SK-N-SH (cell line): ENCODE measurements at regions not wholly inside any gene's neighbourhood (a gene's known extent, or its start where the extent isn't known, plus 50 kb on each side); places are given as distances from the start of the nearest gene placed in this dataset.

ENCODE experiments used
- CTCF ChIA-PET: fragments of 300-600, 350-600 bp; formaldehyde crosslinking; extraction: SDS; loops from one replicate; lab custom pipeline; 2021; lab: Yijun Ruan, JAX
- POLR2A ChIA-PET: fragments of 350-600 bp; sonication (Branson Sonifier 250); formaldehyde crosslinking; extraction: SDS; loops from one replicate; lab custom pipeline; 2020; ENCODE audit warnings: antibody characterized with exemption, inconsistent platforms; lab: Yijun Ruan, JAX
- DNase-seq: peaks from one replicate; pipeline ENCODE4 v3.0.0; 2012
- H2AFZ ChIP-seq: fragments of 200-600 bp; sonication (generic); 2 replicates; pipeline ENCODE4 v1.8.1; 2016; ENCODE audit warnings: antibody characterized with exemption, mild to moderate bottlenecking, low read depth
- H3F3A ChIP-seq: fragments of 200-600 bp; sonication (generic); replicated peaks from 2 replicates; pipeline ENCODE3; 2016; ENCODE audit warnings: antibody characterized with exemption, mild to moderate bottlenecking; ENCODE audit not compliant: insufficient read depth
- H3K27ac ChIP-seq, 2 experiments: fragments of 200-500 bp in 1 of 2; fragments of 200-600 bp in 1 of 2; sonication (Bioruptor generic) in 1 of 2; sonication (generic), shearing (Covaris generic) in 1 of 2; 2 replicates each; pipeline versions ENCODE4 v1.5.1 to v1.6.1; 2014 to 2016; ENCODE audit warnings: low read depth in 2 of 2, inconsistent platforms in 1 of 2, low read length in 1 of 2, mild to moderate bottlenecking in 1 of 2, mixed read lengths in 1 of 2
- H3K27me3 ChIP-seq: fragments of 200-600 bp; sonication (generic), shearing (Covaris generic); 2 replicates; pipeline ENCODE4 v1.6.1; 2016; ENCODE audit warnings: mixed run types; ENCODE audit not compliant: insufficient read depth
- H3K36me3 ChIP-seq, 2 experiments: fragments of 200-500 bp in 1 of 2; fragments of 200-600 bp in 1 of 2; sonication (Bioruptor generic) in 1 of 2; sonication (generic) in 1 of 2; replicated peaks in 1 of 2; 2 replicates each; pipeline versions ENCODE3 to v1.5.1; 2014 to 2016; ENCODE audit warnings: low read length in 1 of 2, mild to moderate bottlenecking in 1 of 2; ENCODE audit not compliant: insufficient read depth in 2 of 2, control insufficient read depth in 1 of 2
- H3K4me1 ChIP-seq, 2 experiments: fragments of 200-500 bp in 1 of 2; fragments of 200-600 bp in 1 of 2; sonication (Bioruptor generic) in 1 of 2; sonication (generic), shearing (Covaris generic) in 1 of 2; 2 replicates each; pipeline versions ENCODE4 v1.5.1 to v1.6.1; 2014 to 2016; ENCODE audit warnings: low read depth in 1 of 2, low read length in 1 of 2, mixed run types in 1 of 2; ENCODE audit not compliant: insufficient read depth in 2 of 2, control insufficient read depth in 1 of 2
- H3K4me2 ChIP-seq: fragments of 200-600 bp; sonication (generic), shearing (Covaris generic); 2 replicates; pipeline ENCODE4 v1.6.1; 2017; ENCODE audit warnings: mixed run types
- H3K4me3 ChIP-seq, 2 experiments: fragments of 200-500 bp in 1 of 2; fragments of 200-600 bp in 1 of 2; sonication (Bioruptor generic) in 1 of 2; sonication (generic), shearing (Covaris generic) in 1 of 2; 2 replicates each; pipeline versions ENCODE4 v1.5.1 to v1.8.1; 2014 to 2016; ENCODE audit warnings: low read depth in 2 of 2, inconsistent platforms in 1 of 2, low read length in 1 of 2, mild to moderate bottlenecking in 1 of 2, mixed read lengths in 1 of 2, moderate library complexity in 1 of 2
- H3K79me2 ChIP-seq: fragments of 200-600 bp; sonication (generic); 2 replicates; pipeline ENCODE4 v1.8.1; 2017; ENCODE audit warnings: mild to moderate bottlenecking; ENCODE audit not compliant: insufficient read depth
- H3K9ac ChIP-seq: fragments of 200-600 bp; sonication (generic); 2 replicates; pipeline ENCODE4 v1.6.1; 2017; ENCODE audit warnings: mixed run types
- H3K9me2 ChIP-seq: fragments of 200-600 bp; sonication (generic); 2 replicates; pipeline ENCODE4 v1.6.1; 2017; ENCODE audit warnings: mixed run types
- H3K9me3 ChIP-seq: fragments of 200-600 bp; sonication (generic); 2 replicates; pipeline ENCODE4 v1.6.1; 2017; ENCODE audit warnings: mixed run types, mild to moderate bottlenecking, moderate library complexity
- H4K20me1 ChIP-seq: fragments of 200-600 bp; sonication (generic); 2 replicates; pipeline ENCODE4 v1.6.1; 2017; ENCODE audit warnings: mild to moderate bottlenecking, mixed run types; ENCODE audit not compliant: insufficient read depth
- FOSL2 ChIP-seq: IDR thresholded peaks from 2 replicates; pipeline ENCODE4 v1.4.0; 2012; ENCODE audit warnings: low read depth, mild to moderate bottlenecking, moderate library complexity, borderline replicate concordance
- FOXM1 ChIP-seq: IDR thresholded peaks from 2 replicates; pipeline ENCODE4 v1.4.0; 2012; ENCODE audit warnings: low read depth, mild to moderate bottlenecking
- GABPA ChIP-seq: IDR thresholded peaks from 2 replicates; pipeline ENCODE4 v1.4.0; 2012; ENCODE audit warnings: low read depth, mild to moderate bottlenecking
- POLR2AphosphoS5 ChIP-seq: IDR thresholded peaks from 2 replicates; pipeline ENCODE4 v1.6.1; 2012; ENCODE audit warnings: low read depth, low read length
- RCOR1 ChIP-seq: fragments of 150-350 bp; IDR thresholded peaks from 2 replicates; pipeline ENCODE4 v1.6.1; 2017; ENCODE audit warnings: antibody characterized with exemption, low read length
- RFX5 ChIP-seq: IDR thresholded peaks from 2 replicates; pipeline ENCODE4 v1.6.1; 2012; ENCODE audit warnings: mild to moderate bottlenecking, improper control_type of control experiment, low read length
- SIN3A ChIP-seq: IDR thresholded peaks from 2 replicates; pipeline ENCODE4 v1.6.1; 2012; ENCODE audit warnings: low read depth, mild to moderate bottlenecking, low read length, moderate library complexity, borderline replicate concordance
- SMC3 ChIP-seq: IDR thresholded peaks from 2 replicates; pipeline ENCODE4 v1.6.1; 2012; ENCODE audit warnings: low read depth, low read length, improper control_type of control experiment
- TAF1 ChIP-seq: IDR thresholded peaks from 2 replicates; pipeline ENCODE4 v1.6.1; 2012; ENCODE audit warnings: low read depth, mild to moderate bottlenecking, low read length, moderate library complexity, borderline replicate concordance
- WGBS: methylation state at CpG from one replicate; pipeline ENCODE4 v1.1.6; 2017; ENCODE audit warnings: low lambda C conversion rate; 5-methylcytosine and 5-hydroxymethylcytosine counted together
- TF ChIP-seq, protein P1 (sequence below): fragments of 150-350 bp; IDR thresholded peaks from 2 replicates; pipeline ENCODE4 v1.6.1; 2017; ENCODE audit warnings: antibody characterized with exemption, low read length, low read depth, borderline replicate concordance
- TF ChIP-seq, protein P2 (sequence below): IDR thresholded peaks from 2 replicates; pipeline ENCODE4; 2012
- TF ChIP-seq, protein P3 (sequence below): IDR thresholded peaks from 2 replicates; pipeline ENCODE4 v1.6.1; 2012; ENCODE audit warnings: mild to moderate bottlenecking, low read depth, low read length, moderate library complexity
- TF ChIP-seq, protein P4 (sequence below): IDR thresholded peaks from 2 replicates; pipeline ENCODE4 v1.4.0; 2012; ENCODE audit warnings: low read depth, borderline replicate concordance
- TF ChIP-seq, protein P5 (sequence below): fragments of 150-350 bp; IDR thresholded peaks from 2 replicates; pipeline ENCODE4 v1.6.1; 2016; ENCODE audit warnings: mild to moderate bottlenecking, low read depth, low read length

DNA sequence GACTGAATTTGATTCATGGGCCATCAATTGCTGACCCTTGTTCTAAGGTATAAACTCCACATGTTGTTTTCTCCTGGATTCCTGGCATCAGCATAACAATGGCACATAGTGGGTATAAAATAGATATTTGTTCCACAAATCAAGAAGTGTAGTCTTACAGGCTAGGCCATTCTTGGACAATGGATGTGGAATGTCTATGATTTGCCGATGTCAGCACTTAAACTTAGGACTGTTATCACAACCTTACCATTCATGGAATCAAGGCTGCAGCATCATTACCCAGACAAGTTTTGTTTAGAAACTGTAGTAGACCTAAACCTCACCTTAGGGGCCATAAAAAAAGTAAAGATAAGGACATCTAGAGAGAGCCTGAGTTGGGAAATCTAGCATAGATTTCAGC lies 680.0 kb downstream of the BRINP1 start:
- ChIA-PET CTCF (no interaction called here), POLR2A (no interaction called here)
- H3K27ac ChIP-seq, result no peak overlapping the region
- H3K4me1 ChIP-seq, result no peaks in the 10 kb centered on the region
- no peaks in the 10 kb centered on the region for H3K9me3 ChIP-seq
- no peak for DNase-seq
- H3K79me2 ChIP-seq, result no peaks in the 10 kb centered on the region
- H3K9ac ChIP-seq, result no peak overlapping the region
- TF ChIP-seq, protein P1, sequence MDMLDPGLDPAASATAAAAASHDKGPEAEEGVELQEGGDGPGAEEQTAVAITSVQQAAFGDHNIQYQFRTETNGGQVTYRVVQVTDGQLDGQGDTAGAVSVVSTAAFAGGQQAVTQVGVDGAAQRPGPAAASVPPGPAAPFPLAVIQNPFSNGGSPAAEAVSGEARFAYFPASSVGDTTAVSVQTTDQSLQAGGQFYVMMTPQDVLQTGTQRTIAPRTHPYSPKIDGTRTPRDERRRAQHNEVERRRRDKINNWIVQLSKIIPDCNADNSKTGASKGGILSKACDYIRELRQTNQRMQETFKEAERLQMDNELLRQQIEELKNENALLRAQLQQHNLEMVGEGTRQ, result no peak
- H3K27me3 ChIP-seq, result no peaks in the 10 kb centered on the region
- WGBS, result 45% methylated on average over 1 of the region's 1 CpG
- no peaks in the 10 kb centered on the region for H3K36me3 ChIP-seq
- no peak overlapping the region for H2AFZ ChIP-seq
- H3K9me2 ChIP-seq, result no peaks in the 10 kb centered on the region
- no peaks in the 10 kb centered on the region for H3F3A ChIP-seq
- no peak overlapping the region for H3K4me3 ChIP-seq
- no peaks in the 10 kb centered on the region for H4K20me1 ChIP-seq
- no peak overlapping the region for H3K4me2 ChIP-seq

DNA sequence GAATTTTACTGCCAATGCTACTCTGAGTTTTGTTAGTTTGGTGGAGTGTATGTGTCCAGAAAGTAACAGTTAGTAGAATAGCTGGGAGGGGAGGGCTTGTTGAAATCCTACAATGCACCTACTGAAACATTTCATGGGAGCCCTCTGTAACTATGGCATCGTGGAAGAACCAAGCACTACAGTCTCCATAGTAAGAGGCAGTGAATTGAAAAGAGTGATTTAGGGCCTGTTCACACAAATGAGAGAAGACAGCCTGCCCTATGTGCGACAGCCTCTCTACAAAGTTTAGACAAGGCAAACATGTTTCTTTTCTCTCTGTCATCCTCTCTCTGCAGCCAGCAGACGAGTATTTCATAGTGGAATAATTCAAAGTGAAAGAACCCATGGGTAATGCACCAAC lies 676.6 kb downstream of the BRINP1 start:
- Histone ChIP-seq H3K9me3 (no peaks in the 10 kb centered on the region), H3K9ac (no peak overlapping the region), H3K4me3 (no peak overlapping the region), H3K9me2 (no peaks in the 10 kb centered on the region), H3K27me3 (no peaks in the 10 kb centered on the region), H3K79me2 (no peaks in the 10 kb centered on the region), H2AFZ (no peak overlapping the region), H3K27ac (no peak overlapping the region), H3K4me1 (no peaks in the 10 kb centered on the region), H3K36me3 (no peaks in the 10 kb centered on the region), H3K4me2 (no peak overlapping the region), H3F3A (no peaks in the 10 kb centered on the region), H4K20me1 (no peaks in the 10 kb centered on the region)
- CTCF ChIA-PET, result no interaction called here
- POLR2A ChIA-PET, result no interaction called here
- TF ChIP-seq RFX5 (no peak), FOSL2 (no peak), GABPA (no peak), SMC3 (no peak), POLR2AphosphoS5 (no peak), TAF1 (no peak), FOXM1 (no peak), SIN3A (no peak), RCOR1 (no peak)
- TF ChIP-seq, protein P2, sequence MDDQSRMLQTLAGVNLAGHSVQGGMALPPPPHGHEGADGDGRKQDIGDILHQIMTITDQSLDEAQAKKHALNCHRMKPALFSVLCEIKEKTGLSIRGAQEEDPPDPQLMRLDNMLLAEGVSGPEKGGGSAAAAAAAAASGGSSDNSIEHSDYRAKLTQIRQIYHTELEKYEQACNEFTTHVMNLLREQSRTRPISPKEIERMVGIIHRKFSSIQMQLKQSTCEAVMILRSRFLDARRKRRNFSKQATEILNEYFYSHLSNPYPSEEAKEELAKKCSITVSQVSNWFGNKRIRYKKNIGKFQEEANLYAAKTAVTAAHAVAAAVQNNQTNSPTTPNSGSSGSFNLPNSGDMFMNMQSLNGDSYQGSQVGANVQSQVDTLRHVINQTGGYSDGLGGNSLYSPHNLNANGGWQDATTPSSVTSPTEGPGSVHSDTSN, result no peak
- TF ChIP-seq, protein P3, sequence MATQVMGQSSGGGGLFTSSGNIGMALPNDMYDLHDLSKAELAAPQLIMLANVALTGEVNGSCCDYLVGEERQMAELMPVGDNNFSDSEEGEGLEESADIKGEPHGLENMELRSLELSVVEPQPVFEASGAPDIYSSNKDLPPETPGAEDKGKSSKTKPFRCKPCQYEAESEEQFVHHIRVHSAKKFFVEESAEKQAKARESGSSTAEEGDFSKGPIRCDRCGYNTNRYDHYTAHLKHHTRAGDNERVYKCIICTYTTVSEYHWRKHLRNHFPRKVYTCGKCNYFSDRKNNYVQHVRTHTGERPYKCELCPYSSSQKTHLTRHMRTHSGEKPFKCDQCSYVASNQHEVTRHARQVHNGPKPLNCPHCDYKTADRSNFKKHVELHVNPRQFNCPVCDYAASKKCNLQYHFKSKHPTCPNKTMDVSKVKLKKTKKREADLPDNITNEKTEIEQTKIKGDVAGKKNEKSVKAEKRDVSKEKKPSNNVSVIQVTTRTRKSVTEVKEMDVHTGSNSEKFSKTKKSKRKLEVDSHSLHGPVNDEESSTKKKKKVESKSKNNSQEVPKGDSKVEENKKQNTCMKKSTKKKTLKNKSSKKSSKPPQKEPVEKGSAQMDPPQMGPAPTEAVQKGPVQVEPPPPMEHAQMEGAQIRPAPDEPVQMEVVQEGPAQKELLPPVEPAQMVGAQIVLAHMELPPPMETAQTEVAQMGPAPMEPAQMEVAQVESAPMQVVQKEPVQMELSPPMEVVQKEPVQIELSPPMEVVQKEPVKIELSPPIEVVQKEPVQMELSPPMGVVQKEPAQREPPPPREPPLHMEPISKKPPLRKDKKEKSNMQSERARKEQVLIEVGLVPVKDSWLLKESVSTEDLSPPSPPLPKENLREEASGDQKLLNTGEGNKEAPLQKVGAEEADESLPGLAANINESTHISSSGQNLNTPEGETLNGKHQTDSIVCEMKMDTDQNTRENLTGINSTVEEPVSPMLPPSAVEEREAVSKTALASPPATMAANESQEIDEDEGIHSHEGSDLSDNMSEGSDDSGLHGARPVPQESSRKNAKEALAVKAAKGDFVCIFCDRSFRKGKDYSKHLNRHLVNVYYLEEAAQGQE, result no peak
- TF ChIP-seq, protein P4, sequence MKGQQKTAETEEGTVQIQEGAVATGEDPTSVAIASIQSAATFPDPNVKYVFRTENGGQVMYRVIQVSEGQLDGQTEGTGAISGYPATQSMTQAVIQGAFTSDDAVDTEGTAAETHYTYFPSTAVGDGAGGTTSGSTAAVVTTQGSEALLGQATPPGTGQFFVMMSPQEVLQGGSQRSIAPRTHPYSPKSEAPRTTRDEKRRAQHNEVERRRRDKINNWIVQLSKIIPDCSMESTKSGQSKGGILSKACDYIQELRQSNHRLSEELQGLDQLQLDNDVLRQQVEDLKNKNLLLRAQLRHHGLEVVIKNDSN, result no peak
- TF ChIP-seq, protein P5, sequence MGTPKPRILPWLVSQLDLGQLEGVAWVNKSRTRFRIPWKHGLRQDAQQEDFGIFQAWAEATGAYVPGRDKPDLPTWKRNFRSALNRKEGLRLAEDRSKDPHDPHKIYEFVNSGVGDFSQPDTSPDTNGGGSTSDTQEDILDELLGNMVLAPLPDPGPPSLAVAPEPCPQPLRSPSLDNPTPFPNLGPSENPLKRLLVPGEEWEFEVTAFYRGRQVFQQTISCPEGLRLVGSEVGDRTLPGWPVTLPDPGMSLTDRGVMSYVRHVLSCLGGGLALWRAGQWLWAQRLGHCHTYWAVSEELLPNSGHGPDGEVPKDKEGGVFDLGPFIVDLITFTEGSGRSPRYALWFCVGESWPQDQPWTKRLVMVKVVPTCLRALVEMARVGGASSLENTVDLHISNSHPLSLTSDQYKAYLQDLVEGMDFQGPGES, result no peak
- WGBS, result 17% methylated on average over 3 of the region's 3 CpGs
- no peak for DNase-seq
